Tongue (tissue), 1 donor: ENCODE measurements at regions not wholly inside any gene's neighbourhood (a gene's known extent, or its start where the extent isn't known, plus 50 kb on each side); places are given as distances from the start of the nearest gene placed in this dataset. TPM values are rescaled to one million over a fixed set of nuclear protein-coding genes. Genes with fewer than 3 reads are reported as not detected.

Source experiments
- small RNA-seq: library from RNA; depleted of rRNA; stranded (forward); fragments of <200 nt; gene quantifications from one replicate; pipeline ENCODE3, GENCODE V24; 2014; ENCODE audit warnings: low replicate concordance

Small RNA genes in the stretch of these regions (small RNA-seq; reads per million reads assigned to genes)
- gene RF00019, result not detected
